GM12878 (cell line): ENCODE measurements at regions not wholly inside any gene's neighbourhood (a gene's known extent, or its start where the extent isn't known, plus 50 kb on each side); places are given as distances from the start of the nearest gene placed in this dataset.

Experiments used
- ASH2L ChIP-seq: fragments of 300-600, 200-600 bp; sonication (generic); IDR thresholded peaks from 2 replicates; pipeline ENCODE4 v1.6.1; 2017; ENCODE audit warnings: low read depth, mild to moderate bottlenecking, borderline replicate concordance
- ATF7 ChIP-seq: fragments of 450-650 bp; IDR thresholded peaks from 2 replicates; pipeline ENCODE4 v1.6.1; 2016; ENCODE audit warnings: low read depth, mild to moderate bottlenecking
- BMI1 ChIP-seq: fragments of 450-650 bp; IDR thresholded peaks from 2 replicates; pipeline ENCODE4 v1.6.1; 2016; ENCODE audit warnings: mild to moderate bottlenecking, moderate library complexity, borderline replicate concordance
- CHD4 ChIP-seq: fragments of 200-600 bp; sonication (generic); IDR thresholded peaks from 2 replicates; pipeline ENCODE4 v1.6.1; 2016; ENCODE audit warnings: mild to moderate bottlenecking
- EZH2 ChIP-seq: IDR thresholded peaks from 2 replicates; pipeline ENCODE4 v1.6.1; 2012; ENCODE audit warnings: low read depth, mild to moderate bottlenecking, control low read depth, inconsistent platforms, low read length, borderline replicate concordance; ENCODE audit not compliant: control insufficient read depth
- JUND ChIP-seq: IDR thresholded peaks from 2 replicates; pipeline ENCODE4 v1.6.1; 2012; ENCODE audit warnings: low read depth, mild to moderate bottlenecking, low read length, improper control_type of control experiment, moderate library complexity
- KLF5 ChIP-seq: fragments of 450-650 bp; IDR thresholded peaks from 2 replicates; pipeline ENCODE4 v1.6.1; 2014; ENCODE audit warnings: mild to moderate bottlenecking; ENCODE audit not compliant: partially characterized antibody
- LARP7 ChIP-seq: fragments of 450-650 bp; IDR thresholded peaks from 2 replicates; pipeline ENCODE4 v1.6.1; 2017; ENCODE audit warnings: mild to moderate bottlenecking
- RB1 ChIP-seq: fragments of 450-650 bp; formaldehyde crosslinking; IDR thresholded peaks from 2 replicates; pipeline ENCODE4 v1.6.1; 2017; ENCODE audit warnings: mild to moderate bottlenecking, borderline replicate concordance
- RBBP5 ChIP-seq: fragments of 200-600 bp; sonication (generic); conservative IDR thresholded peaks from 2 replicates; pipeline ENCODE4 v1.6.1; 2016
- SIX5 ChIP-seq: IDR thresholded peaks from 2 replicates; pipeline ENCODE4 v1.6.1; 2011; ENCODE audit warnings: mild to moderate bottlenecking, low read depth, low read length, moderate library complexity; ENCODE audit not compliant: severe bottlenecking
- SMARCA5 ChIP-seq: fragments of 450-650 bp; IDR thresholded peaks from 2 replicates; pipeline ENCODE4 v1.6.1; 2017; ENCODE audit warnings: mild to moderate bottlenecking
- SREBF1 ChIP-seq: IDR thresholded peaks from 2 replicates; pipeline ENCODE4 v1.6.1; 2012; ENCODE audit warnings: mild to moderate bottlenecking, low read length
- SREBF2 ChIP-seq: IDR thresholded peaks from 2 replicates; pipeline ENCODE4 v1.6.1; 2012; ENCODE audit warnings: mild to moderate bottlenecking, low read length
- SRF ChIP-seq, 2 experiments: IDR thresholded peaks; 2 replicates each; pipeline ENCODE4 v1.6.1; 2011; ENCODE audit warnings: low read depth in 2 of 2, low read length in 2 of 2, mild to moderate bottlenecking in 1 of 2, moderate library complexity in 1 of 2
- SUPT20H ChIP-seq: IDR thresholded peaks from 2 replicates; pipeline ENCODE4 v1.6.1; 2011; ENCODE audit warnings: low read depth, mild to moderate bottlenecking, low read length, moderate library complexity, borderline replicate concordance; ENCODE audit not compliant: control insufficient read depth
- TCF3 ChIP-seq: IDR thresholded peaks from 2 replicates; pipeline ENCODE4 v1.6.1; 2012; ENCODE audit warnings: low read depth, mild to moderate bottlenecking, low read length, borderline replicate concordance; ENCODE audit not compliant: insufficient read depth
- YY1 ChIP-seq: IDR thresholded peaks from 2 replicates; pipeline ENCODE4 v1.6.1; 2011; ENCODE audit warnings: low read depth, mild to moderate bottlenecking, low read length
- TF ChIP-seq, protein P1 (sequence below): fragments of 450-650 bp; IDR thresholded peaks from 2 replicates; pipeline ENCODE4 v1.6.1; 2018; ENCODE audit warnings: mild to moderate bottlenecking, low read depth, moderate library complexity; ENCODE audit not compliant: partially characterized antibody
- TF ChIP-seq, protein P2 (sequence below): IDR thresholded peaks from 2 replicates; pipeline ENCODE4 v1.6.1; 2012; ENCODE audit warnings: low read depth, low read length, improper control_type of control experiment
- TF ChIP-seq, protein P3 (sequence below): fragments of 150-350 bp; IDR thresholded peaks from 2 replicates; pipeline ENCODE4 v1.6.1; 2016; ENCODE audit warnings: low read depth, low read length
- TF ChIP-seq, protein P4 (sequence below): fragments of 450-650 bp; formaldehyde crosslinking; IDR thresholded peaks from 2 replicates; pipeline ENCODE4 v1.4.0; 2022; ENCODE audit warnings: mild to moderate bottlenecking, moderate library complexity

DNA sequence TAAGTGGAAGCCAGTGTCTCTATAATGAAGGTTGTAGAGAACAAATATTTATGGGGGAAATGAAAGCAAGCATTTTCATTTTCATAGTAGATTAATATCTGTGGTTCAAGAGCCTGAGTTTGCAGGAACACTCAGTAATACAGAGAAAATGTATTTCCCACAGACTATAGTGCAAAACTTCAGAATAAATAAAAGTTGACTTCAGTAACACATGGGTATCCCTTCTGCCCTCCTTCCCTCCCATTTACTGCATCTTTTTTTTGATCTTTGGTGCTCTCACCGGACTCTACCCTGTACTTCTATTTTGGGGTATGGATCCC, 75.3 kb upstream of the AMN1 start (continued):
- TF ChIP-seq, protein P1, sequence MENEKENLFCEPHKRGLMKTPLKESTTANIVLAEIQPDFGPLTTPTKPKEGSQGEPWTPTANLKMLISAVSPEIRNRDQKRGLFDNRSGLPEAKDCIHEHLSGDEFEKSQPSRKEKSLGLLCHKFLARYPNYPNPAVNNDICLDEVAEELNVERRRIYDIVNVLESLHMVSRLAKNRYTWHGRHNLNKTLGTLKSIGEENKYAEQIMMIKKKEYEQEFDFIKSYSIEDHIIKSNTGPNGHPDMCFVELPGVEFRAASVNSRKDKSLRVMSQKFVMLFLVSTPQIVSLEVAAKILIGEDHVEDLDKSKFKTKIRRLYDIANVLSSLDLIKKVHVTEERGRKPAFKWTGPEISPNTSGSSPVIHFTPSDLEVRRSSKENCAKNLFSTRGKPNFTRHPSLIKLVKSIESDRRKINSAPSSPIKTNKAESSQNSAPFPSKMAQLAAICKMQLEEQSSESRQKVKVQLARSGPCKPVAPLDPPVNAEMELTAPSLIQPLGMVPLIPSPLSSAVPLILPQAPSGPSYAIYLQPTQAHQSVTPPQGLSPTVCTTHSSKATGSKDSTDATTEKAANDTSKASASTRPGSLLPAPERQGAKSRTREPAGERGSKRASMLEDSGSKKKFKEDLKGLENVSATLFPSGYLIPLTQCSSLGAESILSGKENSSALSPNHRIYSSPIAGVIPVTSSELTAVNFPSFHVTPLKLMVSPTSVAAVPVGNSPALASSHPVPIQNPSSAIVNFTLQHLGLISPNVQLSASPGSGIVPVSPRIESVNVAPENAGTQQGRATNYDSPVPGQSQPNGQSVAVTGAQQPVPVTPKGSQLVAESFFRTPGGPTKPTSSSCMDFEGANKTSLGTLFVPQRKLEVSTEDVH = no peak
- no peak for TF ChIP-seq SRF (IDR thresholded peaks at IDR 0.05; ENCODE audit: low read depth in 2 of 2, low read length in 2 of 2)
- no peak for TF ChIP-seq RBBP5
- TF ChIP-seq, protein P2, sequence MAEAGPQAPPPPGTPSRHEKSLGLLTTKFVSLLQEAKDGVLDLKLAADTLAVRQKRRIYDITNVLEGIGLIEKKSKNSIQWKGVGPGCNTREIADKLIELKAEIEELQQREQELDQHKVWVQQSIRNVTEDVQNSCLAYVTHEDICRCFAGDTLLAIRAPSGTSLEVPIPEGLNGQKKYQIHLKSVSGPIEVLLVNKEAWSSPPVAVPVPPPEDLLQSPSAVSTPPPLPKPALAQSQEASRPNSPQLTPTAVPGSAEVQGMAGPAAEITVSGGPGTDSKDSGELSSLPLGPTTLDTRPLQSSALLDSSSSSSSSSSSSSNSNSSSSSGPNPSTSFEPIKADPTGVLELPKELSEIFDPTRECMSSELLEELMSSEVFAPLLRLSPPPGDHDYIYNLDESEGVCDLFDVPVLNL = no peak
- TF ChIP-seq YY1 = no peak
- no peak for TF ChIP-seq TCF3
- no peak for TF ChIP-seq SREBF1
- no peak for TF ChIP-seq SREBF2
- no peak for TF ChIP-seq RB1
- TF ChIP-seq KLF5 = no peak
- TF ChIP-seq ASH2L = no peak
- no peak for TF ChIP-seq ATF7
- TF ChIP-seq, protein P3, sequence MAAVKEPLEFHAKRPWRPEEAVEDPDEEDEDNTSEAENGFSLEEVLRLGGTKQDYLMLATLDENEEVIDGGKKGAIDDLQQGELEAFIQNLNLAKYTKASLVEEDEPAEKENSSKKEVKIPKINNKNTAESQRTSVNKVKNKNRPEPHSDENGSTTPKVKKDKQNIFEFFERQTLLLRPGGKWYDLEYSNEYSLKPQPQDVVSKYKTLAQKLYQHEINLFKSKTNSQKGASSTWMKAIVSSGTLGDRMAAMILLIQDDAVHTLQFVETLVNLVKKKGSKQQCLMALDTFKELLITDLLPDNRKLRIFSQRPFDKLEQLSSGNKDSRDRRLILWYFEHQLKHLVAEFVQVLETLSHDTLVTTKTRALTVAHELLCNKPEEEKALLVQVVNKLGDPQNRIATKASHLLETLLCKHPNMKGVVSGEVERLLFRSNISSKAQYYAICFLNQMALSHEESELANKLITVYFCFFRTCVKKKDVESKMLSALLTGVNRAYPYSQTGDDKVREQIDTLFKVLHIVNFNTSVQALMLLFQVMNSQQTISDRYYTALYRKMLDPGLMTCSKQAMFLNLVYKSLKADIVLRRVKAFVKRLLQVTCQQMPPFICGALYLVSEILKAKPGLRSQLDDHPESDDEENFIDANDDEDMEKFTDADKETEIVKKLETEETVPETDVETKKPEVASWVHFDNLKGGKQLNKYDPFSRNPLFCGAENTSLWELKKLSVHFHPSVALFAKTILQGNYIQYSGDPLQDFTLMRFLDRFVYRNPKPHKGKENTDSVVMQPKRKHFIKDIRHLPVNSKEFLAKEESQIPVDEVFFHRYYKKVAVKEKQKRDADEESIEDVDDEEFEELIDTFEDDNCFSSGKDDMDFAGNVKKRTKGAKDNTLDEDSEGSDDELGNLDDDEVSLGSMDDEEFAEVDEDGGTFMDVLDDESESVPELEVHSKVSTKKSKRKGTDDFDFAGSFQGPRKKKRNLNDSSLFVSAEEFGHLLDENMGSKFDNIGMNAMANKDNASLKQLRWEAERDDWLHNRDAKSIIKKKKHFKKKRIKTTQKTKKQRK = no peak
- no peak for TF ChIP-seq SMARCA5
- TF ChIP-seq, protein P4, sequence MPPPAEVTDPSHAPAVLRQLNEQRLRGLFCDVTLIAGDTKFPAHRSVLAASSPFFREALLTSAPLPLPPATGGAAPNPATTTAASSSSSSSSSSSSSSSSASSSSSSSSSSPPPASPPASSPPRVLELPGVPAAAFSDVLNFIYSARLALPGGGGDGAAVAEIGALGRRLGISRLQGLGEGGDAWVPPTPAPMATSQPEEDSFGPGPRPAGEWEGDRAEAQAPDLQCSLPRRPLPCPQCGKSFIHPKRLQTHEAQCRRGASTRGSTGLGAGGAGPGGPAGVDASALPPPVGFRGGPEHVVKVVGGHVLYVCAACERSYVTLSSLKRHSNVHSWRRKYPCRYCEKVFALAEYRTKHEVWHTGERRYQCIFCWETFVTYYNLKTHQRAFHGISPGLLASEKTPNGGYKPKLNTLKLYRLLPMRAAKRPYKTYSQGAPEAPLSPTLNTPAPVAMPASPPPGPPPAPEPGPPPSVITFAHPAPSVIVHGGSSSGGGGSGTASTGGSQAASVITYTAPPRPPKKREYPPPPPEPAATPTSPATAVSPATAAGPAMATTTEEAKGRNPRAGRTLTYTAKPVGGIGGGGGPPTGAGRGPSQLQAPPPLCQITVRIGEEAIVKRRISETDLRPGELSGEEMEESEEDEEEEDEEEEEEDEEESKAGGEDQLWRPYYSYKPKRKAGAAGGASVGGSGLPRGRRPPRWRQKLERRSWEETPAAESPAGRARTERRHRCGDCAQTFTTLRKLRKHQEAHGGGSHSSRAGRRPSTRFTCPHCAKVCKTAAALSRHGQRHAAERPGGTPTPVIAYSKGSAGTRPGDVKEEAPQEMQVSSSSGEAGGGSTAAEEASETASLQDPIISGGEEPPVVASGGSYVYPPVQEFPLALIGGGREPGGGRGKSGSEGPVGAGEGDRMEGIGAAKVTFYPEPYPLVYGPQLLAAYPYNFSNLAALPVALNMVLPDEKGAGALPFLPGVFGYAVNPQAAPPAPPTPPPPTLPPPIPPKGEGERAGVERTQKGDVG (CRISPR knock-in tag) = no peak
- TF ChIP-seq JUND = no peak
- TF ChIP-seq BMI1 = no peak
- TF ChIP-seq SUPT20H = no peak
- TF ChIP-seq LARP7 = no peak
- TF ChIP-seq CHD4 = no peak
- TF ChIP-seq SIX5 = no peak
- TF ChIP-seq EZH2 = no peak
